ENCODE measurements at regions not wholly inside any gene's neighbourhood (a gene's known extent, or its start where the extent isn't known, plus 50 kb on each side); places are given as distances from the start of the nearest gene placed in this dataset.

GRCh38 chr1:213414346-213414745 is 363.3 kb downstream of the RPS6KC1 start:
- Histone ChIP-seq H3K9me2 (replicated peaks; ENCODE audit: low read length) (no peaks in the 10 kb centered on the region), H3K4me2 (ENCODE audit: low read length) (no peak overlapping the region), H3K27me3 (ENCODE audit: low read length) (peaks cover 63% of the 10 kb centered on the region), H3K4me1 (ENCODE audit: insufficient read depth, low read length) (no peaks in the 10 kb centered on the region), H2AFZ (ENCODE audit: low read length) (no peak overlapping the region), H3K27ac (ENCODE audit: low read length) (no peak overlapping the region), H3K79me2 (ENCODE audit: low read length) (no peaks in the 10 kb centered on the region), H3F3A (ENCODE audit: low read length, unreplicated experiment) (no peaks in the 10 kb centered on the region), H3K36me3 (ENCODE audit: low read depth, low read length) (no peaks in the 10 kb centered on the region), H4K20me1 (ENCODE audit: low read length) (no peaks in the 10 kb centered on the region), H3K9me3 (ENCODE audit: low read length) (no peaks in the 10 kb centered on the region), H3K9ac (ENCODE audit: low read length) (no peak overlapping the region), H3K4me3 (ENCODE audit: low read length) (no peak overlapping the region)
- ATAC-seq (no peak), DNase-seq (no peak)
- CTCF ChIA-PET, result no interaction called here
- POLR2A ChIA-PET (ENCODE audit: unreplicated experiment), result no interaction called here
- TF ChIP-seq CTCF (conservative IDR thresholded peaks at IDR 0.05; ENCODE audit: low read depth, low read length) (no peak), EZH2phosphoT487 (IDR thresholded peaks at IDR 0.05; ENCODE audit: borderline replicate concordance, low read length) (no peak), EZH2 (IDR thresholded peaks at IDR 0.05; ENCODE audit: low read length, unreplicated experiment) (no peak)
- intact Hi-C loops (cut with micrococcal nuclease), result no loop called here
- BruUV-seq (replicated peaks), result no TSS peak

GRCh38 chr1:213414911-213415310 is 363.9 kb downstream of the RPS6KC1 start:
- ChIA-PET CTCF (no interaction called here), POLR2A (ENCODE audit: unreplicated experiment) (no interaction called here)
- Histone ChIP-seq H3K79me2 (ENCODE audit: low read length) (no peaks in the 10 kb centered on the region), H2AFZ (ENCODE audit: low read length) (no peak overlapping the region), H4K20me1 (ENCODE audit: low read length) (no peaks in the 10 kb centered on the region), H3K27me3 (ENCODE audit: low read length) (peaks cover 68% of the 10 kb centered on the region), H3K9me3 (ENCODE audit: low read length) (no peaks in the 10 kb centered on the region), H3K4me1 (ENCODE audit: insufficient read depth, low read length) (no peaks in the 10 kb centered on the region), H3K9ac (ENCODE audit: low read length) (no peak overlapping the region), H3K27ac (ENCODE audit: low read length) (no peak overlapping the region), H3K9me2 (replicated peaks; ENCODE audit: low read length) (no peaks in the 10 kb centered on the region), H3F3A (ENCODE audit: low read length, unreplicated experiment) (no peaks in the 10 kb centered on the region), H3K4me3 (ENCODE audit: low read length) (no peak overlapping the region), H3K4me2 (ENCODE audit: low read length) (no peak overlapping the region), H3K36me3 (ENCODE audit: low read depth, low read length) (no peaks in the 10 kb centered on the region)
- BruUV-seq (replicated peaks), result no TSS peak
- intact Hi-C loops (cut with micrococcal nuclease), result no loop called here
- ATAC-seq (no peak), DNase-seq (no peak)
- TF ChIP-seq EZH2 (IDR thresholded peaks at IDR 0.05; ENCODE audit: low read length, unreplicated experiment) (no peak), EZH2phosphoT487 (IDR thresholded peaks at IDR 0.05; ENCODE audit: borderline replicate concordance, low read length) (no peak), CTCF (conservative IDR thresholded peaks at IDR 0.05; ENCODE audit: low read depth, low read length) (no peak)

GRCh38 chr1:213415691-213416380 is 364.8 kb downstream of the RPS6KC1 start:
- CTCF ChIA-PET, result no interaction called here
- POLR2A ChIA-PET (ENCODE audit: unreplicated experiment), result no interaction called here
- DNase-seq (no peak), ATAC-seq (no peak)
- intact Hi-C loops (cut with micrococcal nuclease), result no loop called here
- no peak overlapping the region for H3K4me2 ChIP-seq (ENCODE audit: low read length)
- H3K27me3 ChIP-seq (ENCODE audit: low read length), result peaks cover 77% of the 10 kb centered on the region
- H4K20me1 ChIP-seq (ENCODE audit: low read length), result no peaks in the 10 kb centered on the region
- no peak overlapping the region for H3K4me3 ChIP-seq (ENCODE audit: low read length)
- BruUV-seq (replicated peaks), result no TSS peak
- H3K27ac ChIP-seq (ENCODE audit: low read length), result no peak overlapping the region
- H3K79me2 ChIP-seq (ENCODE audit: low read length), result no peaks in the 10 kb centered on the region
- H2AFZ ChIP-seq (ENCODE audit: low read length), result no peak overlapping the region
- H3K9ac ChIP-seq (ENCODE audit: low read length), result no peak overlapping the region
- TF ChIP-seq EZH2 (IDR thresholded peaks at IDR 0.05; ENCODE audit: low read length, unreplicated experiment) (no peak), EZH2phosphoT487 (IDR thresholded peaks at IDR 0.05; ENCODE audit: borderline replicate concordance, low read length) (no peak), CTCF (conservative IDR thresholded peaks at IDR 0.05; ENCODE audit: low read depth, low read length) (no peak)
- no peaks in the 10 kb centered on the region for H3K36me3 ChIP-seq (ENCODE audit: low read depth, low read length)
- no peaks in the 10 kb centered on the region for H3K4me1 ChIP-seq (ENCODE audit: insufficient read depth, low read length)
- H3K9me3 ChIP-seq (ENCODE audit: low read length), result no peaks in the 10 kb centered on the region
- no peaks in the 10 kb centered on the region for H3K9me2 ChIP-seq (replicated peaks; ENCODE audit: low read length)
- no peaks in the 10 kb centered on the region for H3F3A ChIP-seq (ENCODE audit: low read length, unreplicated experiment)

Measured in PC-3 (cell line).